ENCODE measurements at regions not wholly inside any gene's neighbourhood (a gene's known extent, or its start where the extent isn't known, plus 50 kb on each side); places are given as distances from the start of the nearest gene placed in this dataset.

DNA sequence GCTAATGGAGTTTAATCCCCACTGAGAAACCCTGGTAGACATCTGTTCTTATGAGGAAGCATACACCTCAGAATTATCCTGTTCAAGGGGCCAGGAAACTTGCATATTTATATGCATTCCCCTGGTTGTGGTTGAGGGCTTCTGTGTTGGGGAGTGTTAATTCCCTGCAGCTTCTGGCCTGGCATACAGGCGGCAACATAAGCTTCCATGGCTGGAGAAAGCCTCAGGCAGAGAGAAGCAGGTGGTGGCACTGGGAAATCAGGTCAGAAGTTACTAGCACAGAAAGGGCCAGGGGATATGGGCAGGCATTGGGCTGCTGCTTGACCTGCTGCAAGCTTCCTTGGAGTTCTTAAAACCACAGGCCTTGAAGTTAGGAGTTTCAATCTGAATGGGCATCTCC is 166.1 kb upstream of the SEMA6A start:
- Histone ChIP-seq H3K9me3 (replicated peaks; ENCODE audit: control insufficient read depth, insufficient read depth, low read length) (peaks cover 5% of the 10 kb centered on the region), H3K9ac (ENCODE audit: control insufficient read depth, insufficient read depth, low read length) (no peak overlapping the region), H3K27me3 (replicated peaks in 1 of 2; ENCODE audit: control insufficient read depth in 2 of 2, insufficient read depth in 2 of 2, low read length in 1 of 2) (no peaks in the 10 kb centered on the region), H3K27ac (ENCODE audit: control insufficient read depth, insufficient read depth) (no peak overlapping the region), H3K79me2 (ENCODE audit: control insufficient read depth, insufficient read depth, low read length) (no peaks in the 10 kb centered on the region), H3K36me3 (ENCODE audit: control insufficient read depth in 2 of 2, insufficient read depth in 2 of 2, low read length in 1 of 2) (no peaks in the 10 kb centered on the region), H3K4me1 (ENCODE audit: control insufficient read depth, insufficient read depth, low read length) (no peaks in the 10 kb centered on the region), H3K4me2 (ENCODE audit: control insufficient read depth, insufficient read depth) (no peak overlapping the region), H3K4me3 (no peak overlapping the region), H2AFZ (ENCODE audit: control insufficient read depth, low read depth, low read length) (no peak overlapping the region), H4K20me1 (ENCODE audit: control insufficient read depth, insufficient read depth) (no peaks in the 10 kb centered on the region)
- POLR2A ChIA-PET, result interaction anchor here (0.7 to 1.2 kb wide), 2 partner anchors 17 kb away, joined by 3 read pairs; no protein-coding TSS in a partner anchor
- no TSS peak for BruUV-seq (replicated peaks)
- in situ Hi-C loops (cut with MboI) (no loop called here), intact Hi-C loops (cut with micrococcal nuclease; ENCODE audit: unreplicated experiment) (no loop called here)
- RAD21 ChIA-PET (ENCODE audit: unreplicated experiment), result interaction anchor here (1.7 kb wide), 1 partner anchor 23 kb away, joined by 3 read pairs; no protein-coding TSS in a partner anchor
- WGBS (ENCODE audit: insufficient coverage, insufficient replicate concordance, low lambda C conversion rate, missing lambda C conversion rate), result 86% methylated on average over 1 of the region's 1 CpG
- no peak for FAIRE-seq
- ATAC-seq, result no peak
- no peak for DNase-seq (ENCODE audit: low read depth, low spot score)
- TF ChIP-seq FOXK2 (IDR thresholded peaks at IDR 0.05) (no peak), RUNX3 (IDR thresholded peaks at IDR 0.05; ENCODE audit: low read length) (peak; percentile 34), ZNF384 (IDR thresholded peaks at IDR 0.05; ENCODE audit: borderline replicate concordance, low read depth, low read length) (no peak), POLR2AphosphoS5 (IDR thresholded peaks at IDR 0.05; ENCODE audit: low read length) (no peak), ZZZ3 (IDR thresholded peaks at IDR 0.05; ENCODE audit: control insufficient read depth, insufficient read length, low read depth) (no peak), CREB1 (IDR thresholded peaks at IDR 0.05; ENCODE audit: low read depth) (no peak), ZNF207 (IDR thresholded peaks at IDR 0.05; ENCODE audit: borderline replicate concordance) (no peak), NR2C1 (IDR thresholded peaks at IDR 0.05) (no peak)
- CTCF ChIA-PET, result interaction anchor here (1.6 kb wide), 1 partner anchor 11 kb away, joined by 6 read pairs; no protein-coding TSS in a partner anchor
- SMC1A ChIA-PET (ENCODE audit: uncharacterized antibody, unreplicated experiment), result interaction anchor here (0.6 to 4.2 kb wide), 9 partner anchors 8 to 166 kb away, joined by 3 to 17 read pairs (median 6); no protein-coding TSS in a partner anchor

DNA sequence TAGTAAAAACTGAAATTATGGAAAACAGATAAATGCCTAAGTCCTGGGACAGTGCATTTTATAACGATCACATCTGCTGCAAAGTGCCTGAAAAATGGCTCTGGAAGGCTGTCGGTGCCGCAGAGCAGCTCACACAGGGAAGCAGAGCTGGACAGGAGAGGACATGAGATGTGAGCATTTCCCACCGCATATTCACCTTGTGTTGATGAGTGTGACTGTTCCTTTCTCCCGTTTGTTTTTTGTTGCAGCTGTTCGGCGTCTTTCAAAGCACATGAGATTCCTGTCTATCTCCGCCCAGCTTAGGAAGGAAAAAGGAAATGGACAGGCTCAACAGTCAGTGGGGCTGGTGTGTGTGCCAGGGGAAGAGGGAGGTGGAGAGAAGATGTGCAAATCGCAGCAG is 164.9 kb upstream of the SEMA6A start:
- FAIRE-seq (no peak), ATAC-seq (no peak), DNase-seq (ENCODE audit: low read depth, low spot score) (no peak)
- Histone ChIP-seq H3K4me2 (ENCODE audit: control insufficient read depth, insufficient read depth) (no peak overlapping the region), H3K4me3 (no peak overlapping the region), H3K9me3 (replicated peaks; ENCODE audit: control insufficient read depth, insufficient read depth, low read length) (peaks cover 5% of the 10 kb centered on the region), H3K4me1 (ENCODE audit: control insufficient read depth, insufficient read depth, low read length) (no peaks in the 10 kb centered on the region), H2AFZ (ENCODE audit: control insufficient read depth, low read depth, low read length) (no peak overlapping the region), H4K20me1 (ENCODE audit: control insufficient read depth, insufficient read depth) (no peaks in the 10 kb centered on the region), H3K36me3 (ENCODE audit: control insufficient read depth in 2 of 2, insufficient read depth in 2 of 2, low read length in 1 of 2) (no peaks in the 10 kb centered on the region), H3K9ac (ENCODE audit: control insufficient read depth, insufficient read depth, low read length) (no peak overlapping the region), H3K27me3 (replicated peaks in 1 of 2; ENCODE audit: control insufficient read depth in 2 of 2, insufficient read depth in 2 of 2, low read length in 1 of 2) (no peaks in the 10 kb centered on the region), H3K79me2 (ENCODE audit: control insufficient read depth, insufficient read depth, low read length) (no peaks in the 10 kb centered on the region), H3K27ac (ENCODE audit: control insufficient read depth, insufficient read depth) (no peak overlapping the region)
- RAD21 ChIA-PET (ENCODE audit: unreplicated experiment), result interaction anchor here (1.4 kb wide), 1 partner anchor 14 kb away, joined by 3 read pairs; no protein-coding TSS in a partner anchor
- POLR2A ChIA-PET, result no interaction called here
- SMC1A ChIA-PET (ENCODE audit: uncharacterized antibody, unreplicated experiment), result interaction anchor here (4.2 kb wide), 1 partner anchor 13 kb away, joined by 17 read pairs; no protein-coding TSS in a partner anchor
- no TSS peak for BruUV-seq (replicated peaks)
- 73% methylated on average over 9 of the region's 9 CpGs for WGBS (ENCODE audit: insufficient coverage, insufficient replicate concordance, low lambda C conversion rate, missing lambda C conversion rate)
- in situ Hi-C loops (cut with MboI) (no loop called here), intact Hi-C loops (cut with micrococcal nuclease; ENCODE audit: unreplicated experiment) (no loop called here)
- CTCF ChIA-PET, result interaction anchor here (0.6 to 1.1 kb wide), 2 partner anchors 10 to 12 kb away, joined by 3 read pairs; no protein-coding TSS in a partner anchor
- TF ChIP-seq CHD4 (IDR thresholded peaks at IDR 0.05) (no peak), CEBPB (IDR thresholded peaks at IDR 0.05; ENCODE audit: borderline replicate concordance in 1 of 2, low read depth in 2 of 2, low read length in 2 of 2) (no peak), ZZZ3 (IDR thresholded peaks at IDR 0.05; ENCODE audit: control insufficient read depth, insufficient read length, low read depth) (no peak), KLF5 (IDR thresholded peaks at IDR 0.05; ENCODE audit: partially characterized antibody) (no peak), MYB (IDR thresholded peaks at IDR 0.05; ENCODE audit: borderline replicate concordance, low read depth, low read length) (no peak), BCL11A (IDR thresholded peaks at IDR 0.05; ENCODE audit: low read depth, low read length) (no peak), NFYA (IDR thresholded peaks at IDR 0.05; ENCODE audit: borderline replicate concordance, low read depth, low read length) (no peak)
- TF ChIP-seq, protein P1, sequence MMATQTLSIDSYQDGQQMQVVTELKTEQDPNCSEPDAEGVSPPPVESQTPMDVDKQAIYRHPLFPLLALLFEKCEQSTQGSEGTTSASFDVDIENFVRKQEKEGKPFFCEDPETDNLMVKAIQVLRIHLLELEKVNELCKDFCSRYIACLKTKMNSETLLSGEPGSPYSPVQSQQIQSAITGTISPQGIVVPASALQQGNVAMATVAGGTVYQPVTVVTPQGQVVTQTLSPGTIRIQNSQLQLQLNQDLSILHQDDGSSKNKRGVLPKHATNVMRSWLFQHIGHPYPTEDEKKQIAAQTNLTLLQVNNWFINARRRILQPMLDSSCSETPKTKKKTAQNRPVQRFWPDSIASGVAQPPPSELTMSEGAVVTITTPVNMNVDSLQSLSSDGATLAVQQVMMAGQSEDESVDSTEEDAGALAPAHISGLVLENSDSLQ (IDR thresholded peaks at IDR 0.05), result no peak

Measured in GM12878 (cell line).